HEK293 (cell line): ENCODE measurements at regions not wholly inside any gene's neighbourhood (a gene's known extent, or its start where the extent isn't known, plus 50 kb on each side); places are given as distances from the start of the nearest gene placed in this dataset.

Experiments
- SP2 ChIP-seq: fragments of 450-650 bp; formaldehyde crosslinking; IDR thresholded peaks from 2 replicates; pipeline ENCODE4 v1.5.1; 2016; ENCODE audit warnings: missing biosample characterization, missing genetic modification characterization
- YY1 ChIP-seq: fragments of 450-650 bp; formaldehyde crosslinking; IDR thresholded peaks from 2 replicates; pipeline ENCODE4 v1.5.1; 2018; ENCODE audit warnings: missing biosample characterization, missing genetic modification characterization
- ZNF140 ChIP-seq: fragments of 450-650 bp; formaldehyde crosslinking; IDR thresholded peaks from 2 replicates; pipeline ENCODE4 v1.5.1; 2016; ENCODE audit warnings: missing biosample characterization, missing genetic modification characterization
- ZNF146 ChIP-seq: fragments of 450-650 bp; formaldehyde crosslinking; IDR thresholded peaks from 2 replicates; pipeline ENCODE4 v1.5.1; 2016; ENCODE audit warnings: missing biosample characterization, missing genetic modification characterization
- ZNF335 ChIP-seq: fragments of 450-650 bp; formaldehyde crosslinking; conservative IDR thresholded peaks from 2 replicates; pipeline ENCODE4 v1.5.1; 2016; ENCODE audit warnings: missing biosample characterization, missing genetic modification characterization
- ZNF433 ChIP-seq: fragments of 450-650 bp; formaldehyde crosslinking; IDR thresholded peaks from 2 replicates; pipeline ENCODE4 v1.5.1; 2016; ENCODE audit warnings: missing biosample characterization, missing genetic modification characterization, low read depth
- ZNF473 ChIP-seq: fragments of 450-650 bp; formaldehyde crosslinking; IDR thresholded peaks from 2 replicates; pipeline ENCODE4 v1.5.1; 2017; ENCODE audit warnings: missing biosample characterization, missing genetic modification characterization
- ZNF624 ChIP-seq: fragments of 450-650 bp; formaldehyde crosslinking; IDR thresholded peaks from 2 replicates; pipeline ENCODE4 v1.5.1; 2017; ENCODE audit warnings: missing biosample characterization, missing genetic modification characterization
- ZNF629 ChIP-seq: fragments of 450-650 bp; formaldehyde crosslinking; IDR thresholded peaks from 2 replicates; pipeline ENCODE4 v1.5.1; 2017; ENCODE audit warnings: missing biosample characterization, missing genetic modification characterization
- ZNF830 ChIP-seq: fragments of 450-650 bp; IDR thresholded peaks from 2 replicates; pipeline ENCODE4 v1.5.0; 2018; ENCODE audit warnings: missing biosample characterization, missing genetic modification characterization, low read depth, mild to moderate bottlenecking, moderate library complexity
- TF ChIP-seq, protein P1 (sequence below): fragments of 450-650 bp; formaldehyde crosslinking; IDR thresholded peaks from 2 replicates; pipeline ENCODE4 v1.5.1; 2016; ENCODE audit warnings: missing biosample characterization, missing genetic modification characterization
- TF ChIP-seq, protein P2 (sequence below): fragments of 450-650 bp; formaldehyde crosslinking; IDR thresholded peaks from 2 replicates; pipeline ENCODE4 v1.5.1; 2017; ENCODE audit warnings: missing biosample characterization, missing genetic modification characterization
- TF ChIP-seq, protein P3 (sequence below): fragments of 450-650 bp; formaldehyde crosslinking; optimal IDR thresholded peaks from 2 replicates; pipeline ENCODE3; 2016; ENCODE audit warnings: missing biosample characterization, mild to moderate bottlenecking, missing genetic modification characterization

DNA sequence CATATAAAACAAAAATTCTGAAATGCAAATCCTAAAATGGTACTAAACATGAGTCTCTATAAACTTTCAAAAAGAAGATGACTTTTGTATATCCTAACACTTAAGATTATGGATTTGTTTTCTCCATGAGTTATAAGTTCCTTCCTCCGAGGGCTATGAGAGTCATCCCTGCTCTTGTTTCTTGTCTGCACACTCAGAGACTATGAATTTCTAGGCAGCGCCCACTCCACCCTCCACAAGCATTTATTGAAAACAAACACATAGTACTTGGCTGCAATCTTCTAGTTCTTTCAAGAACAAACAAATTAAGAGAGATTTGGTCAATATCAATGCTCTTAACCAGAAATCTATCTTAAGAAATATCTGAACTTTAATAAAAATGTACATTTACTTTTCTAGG is 211.7 kb downstream of the DKK1 start:
- no peak for TF ChIP-seq YY1 (tag by site-specific recombination)
- no peak for TF ChIP-seq ZNF629 (tag by site-specific recombination)
- TF ChIP-seq ZNF140 (tag by site-specific recombination): no peak
- TF ChIP-seq ZNF433 (tag by site-specific recombination): no peak
- TF ChIP-seq, protein P1, sequence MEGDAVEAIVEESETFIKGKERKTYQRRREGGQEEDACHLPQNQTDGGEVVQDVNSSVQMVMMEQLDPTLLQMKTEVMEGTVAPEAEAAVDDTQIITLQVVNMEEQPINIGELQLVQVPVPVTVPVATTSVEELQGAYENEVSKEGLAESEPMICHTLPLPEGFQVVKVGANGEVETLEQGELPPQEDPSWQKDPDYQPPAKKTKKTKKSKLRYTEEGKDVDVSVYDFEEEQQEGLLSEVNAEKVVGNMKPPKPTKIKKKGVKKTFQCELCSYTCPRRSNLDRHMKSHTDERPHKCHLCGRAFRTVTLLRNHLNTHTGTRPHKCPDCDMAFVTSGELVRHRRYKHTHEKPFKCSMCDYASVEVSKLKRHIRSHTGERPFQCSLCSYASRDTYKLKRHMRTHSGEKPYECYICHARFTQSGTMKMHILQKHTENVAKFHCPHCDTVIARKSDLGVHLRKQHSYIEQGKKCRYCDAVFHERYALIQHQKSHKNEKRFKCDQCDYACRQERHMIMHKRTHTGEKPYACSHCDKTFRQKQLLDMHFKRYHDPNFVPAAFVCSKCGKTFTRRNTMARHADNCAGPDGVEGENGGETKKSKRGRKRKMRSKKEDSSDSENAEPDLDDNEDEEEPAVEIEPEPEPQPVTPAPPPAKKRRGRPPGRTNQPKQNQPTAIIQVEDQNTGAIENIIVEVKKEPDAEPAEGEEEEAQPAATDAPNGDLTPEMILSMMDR (tag by site-specific recombination): no peak
- TF ChIP-seq ZNF146 (tag by site-specific recombination): no peak
- no peak for TF ChIP-seq ZNF830 (tag by site-specific recombination)
- TF ChIP-seq, protein P2, sequence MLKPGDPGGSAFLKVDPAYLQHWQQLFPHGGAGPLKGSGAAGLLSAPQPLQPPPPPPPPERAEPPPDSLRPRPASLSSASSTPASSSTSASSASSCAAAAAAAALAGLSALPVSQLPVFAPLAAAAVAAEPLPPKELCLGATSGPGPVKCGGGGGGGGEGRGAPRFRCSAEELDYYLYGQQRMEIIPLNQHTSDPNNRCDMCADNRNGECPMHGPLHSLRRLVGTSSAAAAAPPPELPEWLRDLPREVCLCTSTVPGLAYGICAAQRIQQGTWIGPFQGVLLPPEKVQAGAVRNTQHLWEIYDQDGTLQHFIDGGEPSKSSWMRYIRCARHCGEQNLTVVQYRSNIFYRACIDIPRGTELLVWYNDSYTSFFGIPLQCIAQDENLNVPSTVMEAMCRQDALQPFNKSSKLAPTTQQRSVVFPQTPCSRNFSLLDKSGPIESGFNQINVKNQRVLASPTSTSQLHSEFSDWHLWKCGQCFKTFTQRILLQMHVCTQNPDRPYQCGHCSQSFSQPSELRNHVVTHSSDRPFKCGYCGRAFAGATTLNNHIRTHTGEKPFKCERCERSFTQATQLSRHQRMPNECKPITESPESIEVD (tag by site-specific recombination): no peak
- no peak for TF ChIP-seq ZNF473 (tag by site-specific recombination)
- TF ChIP-seq SP2 (tag by site-specific recombination): no peak
- TF ChIP-seq ZNF335 (tag by site-specific recombination): no peak
- no peak for TF ChIP-seq ZNF624
- TF ChIP-seq, protein P3, sequence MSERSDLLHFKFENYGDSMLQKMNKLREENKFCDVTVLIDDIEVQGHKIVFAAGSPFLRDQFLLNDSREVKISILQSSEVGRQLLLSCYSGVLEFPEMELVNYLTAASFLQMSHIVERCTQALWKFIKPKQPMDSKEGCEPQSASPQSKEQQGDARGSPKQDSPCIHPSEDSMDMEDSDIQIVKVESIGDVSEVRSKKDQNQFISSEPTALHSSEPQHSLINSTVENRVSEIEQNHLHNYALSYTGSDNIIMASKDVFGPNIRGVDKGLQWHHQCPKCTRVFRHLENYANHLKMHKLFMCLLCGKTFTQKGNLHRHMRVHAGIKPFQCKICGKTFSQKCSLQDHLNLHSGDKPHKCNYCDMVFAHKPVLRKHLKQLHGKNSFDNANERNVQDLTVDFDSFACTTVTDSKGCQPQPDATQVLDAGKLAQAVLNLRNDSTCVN (tag by site-specific recombination): no peak
